Activated naive CD8-positive, alpha-beta T cell treated with anti-CD3 and anti-CD28 coated beads, Interleukin-2, amount 10 ng/mL, durations not matched to agents 7 days and 5 days (primary cell): ENCODE measurements at regions not wholly inside any gene's neighbourhood (a gene's known extent, or its start where the extent isn't known, plus 50 kb on each side); places are given as distances from the start of the nearest gene placed in this dataset.

Experiments
- ATAC-seq: fragments of 150-1000 bp; cut with Tn5 transposase; one replicate; pipeline ENCODE4 v1.10.0; 2021; ENCODE audit warnings: low read depth, moderate library complexity
- POLR2A ChIA-PET: fragments of 350-600 bp; sonication (Branson Sonifier 250); formaldehyde crosslinking; loops from one replicate; lab custom pipeline; 2021; ENCODE audit warnings: antibody characterized with exemption; lab: Charles Lee
- DNase-seq: peaks from one replicate; pipeline ENCODE4 v3.0.0; 2021
- H3K27ac Mint-ChIP-seq: one replicate; pipeline ENCODE4 v1.8.0; 2022; ENCODE audit warnings: mild to moderate bottlenecking, mixed read lengths
- H3K27me3 Mint-ChIP-seq: one replicate; pipeline ENCODE4 v1.8.0; 2022; ENCODE audit warnings: mild to moderate bottlenecking, moderate library complexity, mixed read lengths
- H3K36me3 Mint-ChIP-seq: one replicate; pipeline ENCODE4 v1.8.0; 2021; ENCODE audit warnings: mild to moderate bottlenecking, mixed read lengths
- H3K4me1 Mint-ChIP-seq: one replicate; pipeline ENCODE4 v1.8.0; 2021; ENCODE audit warnings: mixed read lengths
- H3K4me3 Mint-ChIP-seq: one replicate; pipeline ENCODE4 v1.8.0; 2022; ENCODE audit warnings: mild to moderate bottlenecking, moderate library complexity, mixed read lengths
- H3K9me3 Mint-ChIP-seq: one replicate; pipeline ENCODE4 v1.8.0; 2021; ENCODE audit warnings: mixed read lengths

DNA sequence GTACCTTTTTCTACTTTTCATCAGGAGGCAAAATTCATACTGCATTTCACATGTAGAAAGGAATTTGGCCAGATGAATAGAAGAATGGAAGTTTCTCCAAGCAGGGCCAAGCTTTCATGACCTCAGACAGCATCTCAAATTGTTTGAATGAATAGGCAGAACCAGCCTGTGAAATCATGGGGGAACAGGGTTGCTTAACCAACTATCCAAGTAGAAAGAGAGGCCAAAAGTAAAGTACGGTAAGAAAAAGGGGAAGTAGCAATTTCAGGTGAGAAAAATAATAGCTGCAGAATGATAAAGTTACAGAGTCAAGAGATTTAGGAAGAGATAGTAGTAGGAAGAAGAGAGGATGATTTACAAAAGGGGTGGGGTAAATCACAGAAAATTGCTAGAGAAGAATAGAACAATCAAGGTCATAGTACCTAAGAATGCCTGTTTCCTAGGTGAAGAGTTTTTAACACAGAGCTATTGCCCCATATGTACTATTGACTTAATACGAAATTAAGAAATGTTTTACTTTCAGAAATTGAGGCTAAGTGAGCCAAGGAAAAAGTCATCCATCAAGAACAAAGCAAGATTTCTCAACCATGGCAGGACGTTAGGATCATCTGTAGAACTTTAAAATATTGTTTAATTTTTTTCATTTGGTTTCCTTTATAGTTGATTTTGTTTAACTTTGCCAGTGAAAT, 177.1 kb upstream of the TET2 start:
- no peak overlapping the region for H3K4me3 Mint-ChIP-seq
- peaks cover 26% of the 10 kb centered on the region for H3K4me1 Mint-ChIP-seq
- no peak overlapping the region for H3K27ac Mint-ChIP-seq
- POLR2A ChIA-PET: no interaction called here
- no peak for DNase-seq
- H3K9me3 Mint-ChIP-seq: peaks cover 16% of the 10 kb centered on the region
- no peaks in the 10 kb centered on the region for H3K27me3 Mint-ChIP-seq
- no peak for ATAC-seq
- peaks cover 34% of the 10 kb centered on the region for H3K36me3 Mint-ChIP-seq

GRCh38 chr4:104971462-104971861, 175.2 kb upstream of the TET2 start:
- ATAC-seq: no peak
- Mint-ChIP-seq H3K4me3 (no peak overlapping the region), H3K4me1 (peaks cover 15% of the 10 kb centered on the region), H3K9me3 (peaks cover 14% of the 10 kb centered on the region), H3K27ac (no peak overlapping the region), H3K36me3 (peaks cover 26% of the 10 kb centered on the region), H3K27me3 (no peaks in the 10 kb centered on the region)
- no peak for DNase-seq
- POLR2A ChIA-PET: interaction anchor here (0.8 kb wide), 1 partner anchor 27 kb away, joined by 3 read pairs; no protein-coding TSS in a partner anchor

- Mint-ChIP-seq H3K4me1 (peaks cover 11% of the 10 kb centered on the region), H3K27ac (no peak overlapping the region), H3K27me3 (no peaks in the 10 kb centered on the region), H3K9me3 (peaks cover 11% of the 10 kb centered on the region), H3K4me3 (no peak overlapping the region), H3K36me3 (peaks cover 22% of the 10 kb centered on the region)
- POLR2A ChIA-PET: no interaction called here
- ATAC-seq: no peak
- no peak for DNase-seq
Observed at GRCh38 chr4:104973708-104974107, 173.0 kb upstream of the TET2 start.

DNA sequence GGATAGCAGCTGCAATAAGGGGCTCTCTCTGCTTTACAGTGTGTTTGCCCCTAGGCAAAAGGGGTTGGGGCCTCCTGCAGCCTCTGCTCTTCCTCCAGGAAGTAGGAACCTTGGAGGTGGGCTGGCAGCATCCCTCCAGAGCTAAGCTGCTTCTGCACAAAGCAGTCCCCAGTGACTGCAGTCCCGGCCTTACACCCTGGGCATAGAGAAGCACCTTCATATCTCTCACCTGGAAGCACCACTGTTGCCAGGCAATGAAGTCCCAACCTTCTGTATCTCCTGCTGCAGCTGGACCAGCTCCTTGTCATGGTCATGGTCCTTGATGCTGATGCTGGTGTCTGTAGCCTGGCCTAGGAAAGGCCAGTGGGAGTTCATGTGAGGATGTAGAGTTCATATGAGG, 171.1 kb upstream of the TET2 start:
- Mint-ChIP-seq H3K4me1 (peaks cover 10% of the 10 kb centered on the region), H3K9me3 (peaks cover 14% of the 10 kb centered on the region), H3K4me3 (no peak overlapping the region), H3K27ac (no peak overlapping the region), H3K27me3 (no peaks in the 10 kb centered on the region), H3K36me3 (peaks cover 19% of the 10 kb centered on the region)
- POLR2A ChIA-PET: interaction anchor here (0.5 kb wide), 1 partner anchor 33 kb away, joined by 3 read pairs; no protein-coding TSS in a partner anchor
- ATAC-seq (no peak), DNase-seq (no peak)

DNA sequence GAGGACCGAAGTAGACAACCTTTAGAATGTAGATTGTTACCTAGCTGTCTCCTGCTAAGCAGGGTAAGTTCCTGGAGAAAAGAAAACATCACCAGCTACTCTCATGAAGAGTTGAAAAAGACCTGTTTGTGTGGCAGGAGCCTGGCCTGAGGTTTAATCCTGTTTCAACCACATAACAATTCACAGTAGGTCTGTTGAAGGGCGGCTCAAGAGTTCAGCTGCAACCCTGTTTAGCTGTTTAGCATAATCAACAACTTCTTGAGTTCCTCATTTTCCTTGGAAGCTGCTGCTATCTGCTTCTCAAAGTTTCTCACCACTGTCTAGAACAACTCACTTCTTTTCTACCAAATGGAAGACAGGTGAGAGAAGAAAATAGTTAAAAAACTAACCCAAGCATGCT, 170.4 kb upstream of the TET2 start:
- peaks cover 19% of the 10 kb centered on the region for H3K36me3 Mint-ChIP-seq
- H3K4me3 Mint-ChIP-seq: no peak overlapping the region
- ATAC-seq (no peak), DNase-seq (no peak)
- H3K4me1 Mint-ChIP-seq: peaks cover 10% of the 10 kb centered on the region
- peaks cover 12% of the 10 kb centered on the region for H3K9me3 Mint-ChIP-seq
- H3K27me3 Mint-ChIP-seq: no peaks in the 10 kb centered on the region
- POLR2A ChIA-PET: interaction anchor here (0.5 kb wide), 1 partner anchor 33 kb away, joined by 3 read pairs; no protein-coding TSS in a partner anchor
- no peak overlapping the region for H3K27ac Mint-ChIP-seq

DNA sequence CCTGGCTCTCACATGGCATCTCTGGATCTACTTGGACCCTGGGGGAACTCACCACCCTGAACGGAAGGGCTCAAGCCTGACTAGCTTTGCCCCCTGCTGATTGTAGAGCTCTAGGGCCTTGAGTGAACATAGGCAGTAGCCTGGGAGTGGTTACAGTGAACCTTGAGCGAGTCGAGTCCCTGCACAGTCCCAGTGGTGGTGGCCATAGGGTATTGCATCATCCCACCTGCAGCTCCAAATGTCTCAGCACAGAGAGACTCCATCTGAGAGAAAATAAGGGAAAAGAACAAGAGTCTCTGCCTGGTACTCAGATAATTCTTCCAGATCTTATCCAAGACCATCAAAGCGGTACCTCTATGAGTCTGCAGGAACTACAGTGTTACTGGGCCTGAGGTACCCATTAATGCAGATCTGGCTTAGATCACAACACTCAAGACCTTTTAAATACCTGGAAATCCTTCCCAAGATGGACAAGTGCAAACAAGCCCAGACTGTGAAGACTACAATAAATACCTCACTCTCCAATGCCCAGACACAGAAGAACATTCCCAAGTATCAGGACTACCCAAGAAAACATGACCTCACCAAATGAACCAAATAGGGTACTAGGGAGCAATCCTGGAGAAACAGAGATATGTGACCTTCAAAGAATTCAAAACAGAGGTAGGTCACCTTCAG, 167.5 kb upstream of the TET2 start:
- H3K9me3 Mint-ChIP-seq: peaks cover 13% of the 10 kb centered on the region
- DNase-seq: no peak

DNA sequence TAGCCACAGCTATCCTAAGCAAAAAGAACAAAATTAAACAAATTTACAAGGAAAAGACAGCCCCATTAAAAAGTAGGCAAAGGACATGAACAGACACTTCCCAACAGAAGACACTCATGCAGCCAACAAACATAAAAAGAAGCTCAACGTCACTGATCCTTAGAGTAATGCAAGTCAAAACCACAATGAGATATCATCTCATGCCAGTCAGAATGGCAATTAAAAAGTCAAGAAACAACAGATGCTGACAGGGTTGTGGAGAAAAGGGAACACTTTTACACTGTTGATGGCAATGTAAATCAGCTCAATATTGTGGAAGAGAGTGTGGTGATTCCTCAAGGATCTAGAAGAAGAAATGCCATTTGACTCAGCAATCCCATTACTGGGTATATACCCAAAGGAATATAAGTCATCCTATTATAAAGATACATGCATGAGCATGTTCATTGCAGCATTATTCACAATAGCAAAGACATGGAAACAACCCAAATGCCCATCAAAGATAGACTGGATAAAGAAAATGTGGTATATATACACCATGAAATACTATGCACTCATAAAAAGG, 163.0 kb upstream of the TET2 start:
- ATAC-seq (no peak), DNase-seq (no peak)
- POLR2A ChIA-PET: no interaction called here
- Mint-ChIP-seq H3K27me3 (no peaks in the 10 kb centered on the region), H3K27ac (no peak overlapping the region), H3K36me3 (peaks cover 13% of the 10 kb centered on the region), H3K9me3 (peaks cover 15% of the 10 kb centered on the region), H3K4me1 (peaks cover 4% of the 10 kb centered on the region), H3K4me3 (no peak overlapping the region)

More for the DNA sequence above, 167.5 kb upstream of the TET2 start:
- POLR2A ChIA-PET: no interaction called here
- Mint-ChIP-seq H3K27me3 (no peaks in the 10 kb centered on the region), H3K4me1 (peaks cover 8% of the 10 kb centered on the region), H3K36me3 (peaks cover 13% of the 10 kb centered on the region), H3K27ac (no peak overlapping the region), H3K4me3 (no peak overlapping the region)
- no peak for ATAC-seq

- POLR2A ChIA-PET: no interaction called here
- peaks cover 3% of the 10 kb centered on the region for H3K4me1 Mint-ChIP-seq
- no peaks in the 10 kb centered on the region for H3K27me3 Mint-ChIP-seq
- no peak overlapping the region for H3K4me3 Mint-ChIP-seq
- H3K27ac Mint-ChIP-seq: no peak overlapping the region
- DNase-seq (no peak), ATAC-seq (no peak)
- H3K36me3 Mint-ChIP-seq: peaks cover 3% of the 10 kb centered on the region
- peaks cover 7% of the 10 kb centered on the region for H3K9me3 Mint-ChIP-seq
Observed at GRCh38 chr4:104986306-104986705, 160.4 kb upstream of the TET2 start.

GRCh38 chr4:104989371-104989770, 157.3 kb upstream of the TET2 start:
- no peak for DNase-seq
- peaks cover 6% of the 10 kb centered on the region for H3K36me3 Mint-ChIP-seq
- no peak overlapping the region for H3K4me3 Mint-ChIP-seq
- no peak for ATAC-seq
- H3K27me3 Mint-ChIP-seq: no peaks in the 10 kb centered on the region
- no peak overlapping the region for H3K27ac Mint-ChIP-seq
- POLR2A ChIA-PET: interaction anchor here (0.6 kb wide), 1 partner anchor 215 kb away, joined by 3 read pairs; no protein-coding TSS in a partner anchor
- peaks cover 12% of the 10 kb centered on the region for H3K9me3 Mint-ChIP-seq
- no peaks in the 10 kb centered on the region for H3K4me1 Mint-ChIP-seq

DNA sequence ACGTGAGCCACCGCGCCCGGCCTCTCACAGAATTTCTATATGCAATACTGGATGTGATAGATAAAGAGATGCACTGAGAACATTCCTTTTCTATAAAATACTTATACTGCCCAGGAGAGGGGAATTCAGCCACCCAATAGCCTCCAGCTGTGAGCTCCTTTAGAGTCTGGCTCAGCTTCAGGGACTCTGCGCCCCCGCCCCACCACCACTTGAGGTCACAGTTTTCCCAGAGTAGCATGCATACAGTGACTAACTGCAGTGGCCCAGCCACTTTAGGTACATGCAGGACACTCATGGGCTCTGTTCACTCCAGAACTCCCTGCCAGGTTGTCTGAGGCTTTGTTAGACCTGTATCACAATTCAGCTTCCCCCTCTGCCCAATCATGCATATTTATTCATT, 144.4 kb upstream of the TET2 start:
- no peak for ATAC-seq
- Mint-ChIP-seq H3K4me3 (no peak overlapping the region), H3K9me3 (peaks cover 4% of the 10 kb centered on the region), H3K27ac (no peak overlapping the region), H3K27me3 (no peaks in the 10 kb centered on the region), H3K36me3 (peaks cover 3% of the 10 kb centered on the region), H3K4me1 (no peaks in the 10 kb centered on the region)
- POLR2A ChIA-PET: no interaction called here
- DNase-seq: no peak

GRCh38 chr4:105014234-105014633, 132.4 kb upstream of the TET2 start:
- H3K4me3 Mint-ChIP-seq: no peak overlapping the region
- POLR2A ChIA-PET: interaction anchor here (0.6 kb wide), 1 partner anchor 1700 kb away, joined by 5 read pairs; no protein-coding TSS in a partner anchor

GRCh38 chr4:105014635-105015034, 132.0 kb upstream of the TET2 start:
- Mint-ChIP-seq H3K36me3 (peaks cover 8% of the 10 kb centered on the region), H3K4me1 (no peaks in the 10 kb centered on the region), H3K9me3 (peaks cover 18% of the 10 kb centered on the region), H3K4me3 (no peak overlapping the region), H3K27ac (no peak overlapping the region), H3K27me3 (peaks cover 7% of the 10 kb centered on the region)
- POLR2A ChIA-PET: interaction anchor here (0.6 kb wide), 1 partner anchor 1700 kb away, joined by 5 read pairs; no protein-coding TSS in a partner anchor
- DNase-seq: no peak
- ATAC-seq: no peak

More at GRCh38 chr4:105014234-105014633, 132.4 kb upstream of the TET2 start:
- peaks cover 8% of the 10 kb centered on the region for H3K36me3 Mint-ChIP-seq
- no peak overlapping the region for H3K27ac Mint-ChIP-seq
- no peaks in the 10 kb centered on the region for H3K4me1 Mint-ChIP-seq
- DNase-seq (no peak), ATAC-seq (no peak)
- peaks cover 19% of the 10 kb centered on the region for H3K9me3 Mint-ChIP-seq
- peaks cover 7% of the 10 kb centered on the region for H3K27me3 Mint-ChIP-seq

GRCh38 chr4:105015750-105016149, 130.9 kb upstream of the TET2 start:
- POLR2A ChIA-PET: no interaction called here
- peaks cover 7% of the 10 kb centered on the region for H3K27me3 Mint-ChIP-seq
- peaks cover 13% of the 10 kb centered on the region for H3K9me3 Mint-ChIP-seq
- no peaks in the 10 kb centered on the region for H3K4me1 Mint-ChIP-seq
- H3K27ac Mint-ChIP-seq: no peak overlapping the region
- DNase-seq: no peak
- ATAC-seq: no peak
- H3K4me3 Mint-ChIP-seq: no peak overlapping the region
- peaks cover 2% of the 10 kb centered on the region for H3K36me3 Mint-ChIP-seq
